Muscle layer of colon (tissue), 2 donors: ENCODE measurements at regions not wholly inside any gene's neighbourhood (a gene's known extent, or its start where the extent isn't known, plus 50 kb on each side); places are given as distances from the start of the nearest gene placed in this dataset.

ENCODE experiments used
- H3K27ac ChIP-seq: one replicate; pipeline ENCODE4 v1.7.0; 2013; ENCODE audit warnings: low read depth, mild to moderate bottlenecking, low read length, moderate library complexity
- H3K27me3 ChIP-seq, 2 donors: one replicate each; pipeline ENCODE4 v1.7.0; 2013; ENCODE audit warnings: low read length in 2 of 2, mild to moderate bottlenecking in 2 of 2; ENCODE audit not compliant: insufficient read depth in 2 of 2, control insufficient read depth in 1 of 2
- H3K36me3 ChIP-seq: one replicate; pipeline ENCODE4 v1.7.0; 2013; ENCODE audit warnings: mild to moderate bottlenecking, low read length; ENCODE audit not compliant: insufficient read depth
- H3K4me1 ChIP-seq: one replicate; pipeline ENCODE4 v1.7.0; 2013; ENCODE audit warnings: mild to moderate bottlenecking, low read length; ENCODE audit not compliant: insufficient read depth
- H3K4me3 ChIP-seq, 2 donors: one replicate each; pipeline ENCODE4 v1.7.0; 2013; ENCODE audit warnings: low read length in 2 of 2, low read depth in 1 of 2, mild to moderate bottlenecking in 1 of 2, moderate library complexity in 1 of 2
- H3K9ac ChIP-seq: one replicate; pipeline ENCODE4 v1.7.0; 2013; ENCODE audit warnings: low read length
- H3K9me3 ChIP-seq: one replicate; pipeline ENCODE4 v1.7.0; 2013; ENCODE audit warnings: mild to moderate bottlenecking, low read length
- donor health status: abdominal sarcoma.
- donor health status: Adenocarcinoma of cecum.

GRCh38 chr12:111203969-111204368, 164.9 kb downstream of the PHETA1 start:
- no peaks in the 10 kb centered on the region for H3K36me3 ChIP-seq
- peaks cover 4% of the 10 kb centered on the region for H3K4me1 ChIP-seq
- no peak overlapping the region for H3K9ac ChIP-seq
- no peak overlapping the region for H3K27ac ChIP-seq
- peaks cover 5 to 16% of the 10 kb centered on the region in 2 donors for H3K27me3 ChIP-seq
- no peaks in the 10 kb centered on the region for H3K9me3 ChIP-seq
- no peak overlapping the region for H3K4me3 ChIP-seq

GRCh38 chr12:111203446-111203845, 165.4 kb downstream of the PHETA1 start:
- no peak overlapping the region for H3K27ac ChIP-seq
- H3K9ac ChIP-seq, result no peak overlapping the region
- H3K27me3 ChIP-seq, result peaks cover 5 to 16% of the 10 kb centered on the region in 2 donors
- no peaks in the 10 kb centered on the region for H3K36me3 ChIP-seq
- no peak overlapping the region for H3K4me3 ChIP-seq
- H3K9me3 ChIP-seq, result no peaks in the 10 kb centered on the region
- peaks cover 4% of the 10 kb centered on the region for H3K4me1 ChIP-seq

DNA sequence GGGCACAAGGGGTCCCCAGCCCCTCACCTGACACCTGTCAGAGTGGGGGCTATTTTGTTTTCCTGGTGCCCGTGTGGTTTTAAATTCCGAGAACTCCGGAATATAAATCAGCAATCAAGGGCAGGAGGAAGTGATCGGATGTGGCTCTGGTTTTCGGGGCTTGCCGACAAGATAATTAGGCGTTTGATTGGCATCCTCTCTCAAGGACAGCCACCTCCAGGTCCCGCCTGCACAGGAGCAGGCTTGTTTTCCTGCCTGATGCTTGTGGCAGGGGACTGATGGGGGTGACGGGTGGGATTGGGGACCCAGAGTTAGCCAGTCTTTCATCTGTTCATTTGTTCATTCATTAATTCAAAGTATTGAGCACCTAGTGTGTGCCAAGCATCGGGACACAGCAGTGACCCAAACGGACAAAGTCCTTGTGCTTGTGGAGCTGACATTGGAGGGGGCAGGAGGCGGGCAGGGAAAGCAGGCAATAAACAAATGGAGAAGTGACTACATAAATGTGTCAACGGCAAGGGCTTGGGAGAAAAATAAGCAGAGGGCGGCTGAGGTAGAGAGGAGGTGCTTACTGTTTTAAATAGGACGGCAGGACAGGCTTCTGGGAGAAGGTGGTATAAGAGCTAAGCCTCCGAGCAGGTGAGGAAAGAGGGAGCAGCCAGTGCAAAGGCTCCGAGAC, 166.5 kb downstream of the PHETA1 start:
- H3K9ac ChIP-seq, result no peak overlapping the region
- no peaks in the 10 kb centered on the region for H3K9me3 ChIP-seq
- H3K4me1 ChIP-seq, result peaks cover 4% of the 10 kb centered on the region
- no peak overlapping the region for H3K4me3 ChIP-seq
- H3K27ac ChIP-seq, result no peak overlapping the region
- H3K27me3 ChIP-seq, result peaks cover 5 to 16% of the 10 kb centered on the region in 2 donors
- no peaks in the 10 kb centered on the region for H3K36me3 ChIP-seq

- H3K36me3 ChIP-seq, result no peaks in the 10 kb centered on the region
- H3K4me3 ChIP-seq, result no peak overlapping the region
- H3K27me3 ChIP-seq, result peaks cover 5 to 16% of the 10 kb centered on the region in 2 donors
- H3K9ac ChIP-seq, result no peak overlapping the region
- H3K4me1 ChIP-seq, result peaks cover 4% of the 10 kb centered on the region
- no peak overlapping the region for H3K27ac ChIP-seq
- H3K9me3 ChIP-seq, result no peaks in the 10 kb centered on the region
Observed at GRCh38 chr12:111201495-111202236, 167.2 kb downstream of the PHETA1 start.

DNA sequence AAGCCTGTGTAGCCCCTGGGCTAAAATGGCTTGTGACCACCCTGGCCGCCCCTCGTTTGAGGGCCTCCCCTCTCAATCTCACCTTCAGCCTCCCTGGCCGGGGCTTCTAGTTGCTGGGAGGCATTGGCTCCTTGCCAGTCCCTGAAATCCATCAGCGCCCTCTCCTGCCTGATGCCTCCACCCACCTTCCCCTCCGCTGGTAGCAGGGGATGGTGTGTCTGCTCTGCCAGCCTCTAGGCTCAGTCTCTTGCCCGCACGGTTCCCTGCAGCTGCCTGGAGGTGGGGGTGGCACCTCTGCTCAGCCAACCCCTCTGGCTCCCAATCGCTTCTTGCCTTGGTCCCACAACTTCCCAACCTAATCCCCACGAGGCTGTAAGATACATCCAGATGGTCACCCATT, 167.9 kb downstream of the PHETA1 start:
- Histone ChIP-seq H3K27ac (no peak overlapping the region), H3K4me1 (peaks cover 4% of the 10 kb centered on the region), H3K9ac (no peak overlapping the region), H3K4me3 (no peak overlapping the region), H3K9me3 (no peaks in the 10 kb centered on the region), H3K27me3 (peaks cover 5 to 16% of the 10 kb centered on the region in 2 donors), H3K36me3 (no peaks in the 10 kb centered on the region)

DNA sequence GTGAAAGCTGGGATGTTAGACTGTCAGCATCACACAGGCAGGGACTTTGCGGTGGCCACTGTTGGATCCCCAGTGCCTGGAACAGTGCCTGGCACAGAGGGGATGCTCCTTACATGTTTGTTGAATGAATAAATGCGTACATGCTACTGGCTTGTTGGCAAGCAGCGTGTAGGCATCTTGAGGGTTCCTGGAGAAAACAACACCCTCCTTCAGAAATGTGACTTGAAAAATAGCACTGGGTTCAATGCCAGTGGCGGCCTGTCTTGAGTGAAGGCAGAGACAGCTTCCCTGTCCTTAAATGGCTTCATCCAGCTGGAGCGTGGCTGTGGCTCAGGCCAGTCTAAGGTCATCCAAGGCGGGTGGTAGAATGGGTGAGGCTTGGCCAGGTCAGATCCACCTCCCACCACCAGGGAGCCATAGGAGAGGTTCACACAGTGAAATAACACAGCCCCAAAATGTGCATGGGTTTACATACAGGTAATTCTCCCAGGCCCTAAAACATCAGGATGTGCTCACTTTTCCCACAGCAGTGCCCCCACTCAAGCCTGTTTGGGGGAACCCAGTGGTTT, 171.4 kb downstream of the PHETA1 start:
- Histone ChIP-seq H3K4me3 (no peak overlapping the region), H3K9me3 (no peaks in the 10 kb centered on the region), H3K27me3 (peaks cover 5 to 16% of the 10 kb centered on the region in 2 donors), H3K9ac (no peak overlapping the region), H3K4me1 (no peaks in the 10 kb centered on the region), H3K27ac (no peak overlapping the region), H3K36me3 (no peaks in the 10 kb centered on the region)

DNA sequence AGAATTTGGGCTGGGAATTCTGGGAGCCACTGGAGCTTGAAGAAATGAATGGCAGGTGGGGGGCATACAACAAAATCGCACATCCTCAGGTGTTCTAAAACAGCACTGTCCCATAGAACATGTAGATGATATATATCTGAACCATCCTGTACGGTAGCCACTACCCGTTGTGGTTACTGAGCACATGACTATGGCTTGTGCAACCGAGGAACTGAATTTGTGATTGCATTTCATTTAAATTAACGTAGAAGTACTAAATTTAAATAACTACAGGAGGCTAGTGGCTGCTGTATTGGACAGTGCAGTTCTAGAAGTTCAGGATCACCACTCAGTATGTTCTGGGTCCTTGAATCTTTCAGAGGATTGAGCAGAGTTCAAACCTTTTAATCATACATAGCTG, 172.4 kb downstream of the PHETA1 start:
- Histone ChIP-seq H3K4me3 (no peak overlapping the region), H3K9me3 (no peaks in the 10 kb centered on the region), H3K27me3 (peaks cover 3 to 6% of the 10 kb centered on the region in 2 donors), H3K36me3 (no peaks in the 10 kb centered on the region), H3K9ac (no peak overlapping the region), H3K4me1 (no peaks in the 10 kb centered on the region), H3K27ac (no peak overlapping the region)

- Histone ChIP-seq H3K27me3 (no peaks in the 10 kb centered on the region), H3K9ac (no peak overlapping the region), H3K27ac (no peak overlapping the region), H3K36me3 (no peaks in the 10 kb centered on the region), H3K4me3 (no peak overlapping the region), H3K4me1 (no peaks in the 10 kb centered on the region), H3K9me3 (no peaks in the 10 kb centered on the region)
Observed at GRCh38 chr12:111195316-111195715, 173.6 kb downstream of the PHETA1 start.

DNA sequence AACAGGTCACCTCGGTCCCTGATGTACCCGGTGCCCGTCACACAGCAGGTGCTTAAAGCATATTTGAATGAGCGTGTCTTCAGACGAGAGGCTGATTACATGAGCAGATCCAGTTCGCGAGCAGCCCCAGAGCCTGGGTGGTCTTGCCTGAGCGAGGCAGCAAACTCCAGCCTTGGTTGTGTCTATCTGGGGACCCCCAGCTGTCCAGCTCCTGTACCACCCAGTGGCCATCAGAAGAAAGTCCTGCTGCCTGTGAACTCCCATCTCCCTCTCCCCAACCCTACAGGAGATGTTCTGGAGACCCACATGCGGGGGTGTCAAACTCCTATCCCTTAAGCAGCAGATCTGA, 174.2 kb downstream of the PHETA1 start:
- Histone ChIP-seq H3K4me1 (no peaks in the 10 kb centered on the region), H3K36me3 (no peaks in the 10 kb centered on the region), H3K4me3 (no peak overlapping the region), H3K9me3 (no peaks in the 10 kb centered on the region), H3K27ac (no peak overlapping the region), H3K27me3 (no peaks in the 10 kb centered on the region), H3K9ac (no peak overlapping the region)

DNA sequence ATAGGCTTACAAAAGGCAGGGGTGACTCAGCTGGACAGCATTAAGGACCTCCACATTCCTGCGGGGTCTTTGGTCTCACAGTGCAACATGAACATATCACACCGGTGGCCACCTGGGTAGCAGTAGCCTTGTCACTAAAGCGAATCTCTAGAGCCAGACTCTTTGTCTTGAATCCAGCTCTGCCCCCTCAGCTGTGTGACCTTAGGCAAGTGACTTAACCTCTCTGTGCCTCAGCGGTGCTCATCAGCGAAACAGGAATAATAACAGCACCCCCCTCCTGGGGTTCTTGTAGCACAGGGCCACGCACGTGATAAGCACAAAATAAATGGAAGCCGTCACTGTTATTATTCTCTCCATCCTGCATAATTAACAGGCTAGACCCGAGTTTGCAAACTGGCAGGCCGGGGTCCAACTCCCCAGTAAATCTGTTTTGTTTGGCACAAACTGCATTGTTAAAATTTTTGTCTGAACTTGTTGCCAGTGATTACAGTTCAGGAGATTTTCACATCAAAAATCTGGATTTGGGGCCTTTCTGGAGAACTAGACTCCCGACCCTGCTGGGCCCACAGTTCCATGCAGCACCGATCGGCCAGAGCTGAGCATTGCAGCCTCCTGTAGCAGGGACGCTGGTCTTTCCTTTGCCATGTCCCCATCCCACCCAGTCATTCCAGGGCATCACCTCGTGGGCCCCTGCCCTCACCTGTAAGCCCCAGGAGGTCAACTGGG, 174.8 kb downstream of the PHETA1 start:
- Histone ChIP-seq H3K4me3 (no peak overlapping the region), H3K9ac (no peak overlapping the region), H3K4me1 (no peaks in the 10 kb centered on the region), H3K9me3 (no peaks in the 10 kb centered on the region), H3K27ac (no peak overlapping the region), H3K27me3 (no peaks in the 10 kb centered on the region), H3K36me3 (no peaks in the 10 kb centered on the region)

GRCh38 chr12:111193496-111193895, 175.4 kb downstream of the PHETA1 start:
- no peak overlapping the region for H3K9ac ChIP-seq
- no peak overlapping the region for H3K4me3 ChIP-seq
- no peak overlapping the region for H3K27ac ChIP-seq
- no peaks in the 10 kb centered on the region for H3K9me3 ChIP-seq
- no peaks in the 10 kb centered on the region for H3K4me1 ChIP-seq
- H3K27me3 ChIP-seq, result no peaks in the 10 kb centered on the region
- H3K36me3 ChIP-seq, result no peaks in the 10 kb centered on the region
